NCI-H446 treated with DMSO at 0.1 percent for 48 hours (cell line): ENCODE measurements at regions not wholly inside any gene's neighbourhood (a gene's known extent, or its start where the extent isn't known, plus 50 kb on each side); places are given as distances from the start of the nearest gene placed in this dataset.

Source experiments
- DNase-seq: peaks from one replicate; lab custom pipeline; 2025; lab: John Stamatoyannopoulos, UW

GRCh38 chr9:129489838-129490582 lies 130.9 kb downstream of the C9orf50 start:
- no peak for DNase-seq

- DNase-seq, result no peak
These were observed 133.0 kb downstream of the C9orf50 start for GRCh38 chr9:129487658-129488483.

GRCh38 chr9:129486756-129487657 lies 133.9 kb downstream of the C9orf50 start:
- DNase-seq, result no peak

- DNase-seq, result no peak
These were observed 135.6 kb downstream of the C9orf50 start for GRCh38 chr9:129485145-129485774.

DNA sequence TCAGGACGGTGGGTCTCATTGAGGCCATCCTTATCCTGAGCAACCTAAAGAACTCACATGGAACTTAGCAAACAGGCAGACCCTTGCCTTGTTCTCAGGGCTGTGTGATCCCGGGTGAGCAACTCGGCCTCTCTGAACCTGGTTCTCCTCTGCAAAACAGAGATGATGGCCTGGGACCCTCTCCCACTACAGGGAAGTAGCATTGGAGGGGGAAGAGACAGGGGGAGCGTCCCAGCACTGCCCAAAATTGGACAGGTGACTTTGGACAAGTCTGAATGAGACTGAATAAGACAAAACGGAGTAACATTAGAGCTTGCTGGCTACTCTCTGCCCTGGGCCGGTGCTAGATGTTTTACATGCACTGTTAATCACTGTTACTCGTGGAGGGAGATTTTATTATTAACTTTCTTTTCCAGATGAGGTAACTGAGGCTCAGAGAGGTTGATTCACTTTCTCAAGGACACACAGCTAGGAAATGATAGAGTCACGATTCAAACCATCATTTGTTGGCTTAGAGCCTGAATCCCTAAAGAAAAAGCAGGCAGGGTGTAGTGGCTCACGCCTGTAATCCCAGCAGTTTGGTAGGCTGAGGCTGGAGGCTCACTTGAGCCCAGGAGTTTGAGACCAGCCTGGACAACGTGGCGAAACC lies 136.4 kb downstream of the C9orf50 start:
- DNase-seq, result no peak

GRCh38 chr9:129483415-129484351 lies 137.2 kb downstream of the C9orf50 start:
- DNase-seq, result peak; percentile 54

- DNase-seq, result peak; percentile 45
These were observed 138.1 kb downstream of the C9orf50 start for GRCh38 chr9:129482521-129483414.

DNA sequence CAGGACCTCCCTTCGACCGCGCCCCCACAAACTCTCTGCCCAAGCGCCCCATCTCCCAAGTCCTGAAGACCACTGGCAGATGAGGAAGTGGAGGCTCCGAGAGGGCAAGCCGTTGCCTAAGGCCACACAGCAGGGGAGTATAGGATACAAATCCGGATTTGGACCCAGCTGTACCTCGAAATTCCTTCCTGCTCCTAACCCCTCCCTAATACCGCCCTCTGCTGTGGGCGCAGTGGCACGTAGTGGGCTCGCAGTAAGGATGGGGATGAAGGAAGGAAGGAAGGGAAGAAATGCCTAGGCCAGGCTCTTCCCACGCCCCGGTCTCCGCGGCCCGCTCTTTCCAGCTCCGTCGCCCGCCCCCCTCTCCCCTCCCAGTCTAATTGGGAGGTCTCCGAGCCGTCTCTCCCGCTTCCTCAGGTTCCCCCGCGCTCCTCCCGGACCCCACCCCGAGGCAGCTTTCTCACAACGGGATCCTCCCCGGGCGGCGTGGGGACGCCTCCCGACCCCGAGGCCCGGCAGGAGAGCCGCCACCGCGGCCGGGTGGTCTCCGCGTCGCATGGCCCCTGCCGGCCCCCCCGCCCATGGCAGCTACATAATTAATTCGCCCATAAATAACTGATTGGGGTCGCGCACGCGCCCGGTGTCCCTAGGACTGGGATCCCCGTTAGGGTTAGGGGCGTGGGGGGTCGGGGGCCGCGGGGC lies 138.9 kb downstream of the C9orf50 start:
- DNase-seq, result no peak

DNA sequence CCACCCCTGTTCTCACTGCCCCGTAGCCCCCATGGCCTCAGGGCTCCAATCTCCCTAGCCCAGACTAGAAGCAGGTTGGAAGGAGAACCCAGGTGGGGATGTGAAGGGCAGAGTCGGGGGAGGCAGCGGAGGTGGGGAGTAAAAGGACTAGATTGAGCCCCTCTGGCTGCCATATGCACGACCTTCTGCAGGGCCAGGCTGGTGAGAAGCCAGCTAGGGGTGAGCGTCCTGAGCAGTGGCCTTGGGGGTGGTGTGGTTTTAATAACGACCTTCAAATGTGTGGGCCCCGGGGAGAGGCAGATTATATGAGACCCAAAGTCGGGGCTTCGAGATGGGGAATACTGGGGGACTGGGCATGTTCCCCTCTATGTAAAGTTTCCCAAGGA lies 139.5 kb downstream of the C9orf50 start:
- DNase-seq, result no peak

GRCh38 chr9:129480745-129481144 lies 140.2 kb downstream of the C9orf50 start:
- DNase-seq, result no peak

DNA sequence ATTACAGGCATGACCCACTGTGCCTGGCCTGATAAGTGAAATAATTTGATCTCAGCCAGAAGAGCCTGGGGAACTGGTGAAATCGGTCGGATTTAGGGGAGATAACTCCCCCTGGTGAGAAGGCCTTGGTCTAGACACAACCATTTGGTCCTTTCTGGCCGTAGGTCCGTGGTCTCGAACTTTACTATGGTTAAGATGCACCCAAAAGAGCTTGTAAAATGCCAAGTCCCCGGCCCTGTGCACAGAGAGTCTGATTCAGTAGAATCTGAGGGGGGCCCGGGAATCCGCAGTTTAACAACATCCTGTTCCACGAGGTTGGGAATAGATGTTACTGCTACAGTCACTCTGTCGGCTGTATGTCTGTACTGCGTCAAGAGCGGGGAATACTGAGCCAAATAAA lies 140.7 kb downstream of the C9orf50 start:
- DNase-seq, result no peak

DNA sequence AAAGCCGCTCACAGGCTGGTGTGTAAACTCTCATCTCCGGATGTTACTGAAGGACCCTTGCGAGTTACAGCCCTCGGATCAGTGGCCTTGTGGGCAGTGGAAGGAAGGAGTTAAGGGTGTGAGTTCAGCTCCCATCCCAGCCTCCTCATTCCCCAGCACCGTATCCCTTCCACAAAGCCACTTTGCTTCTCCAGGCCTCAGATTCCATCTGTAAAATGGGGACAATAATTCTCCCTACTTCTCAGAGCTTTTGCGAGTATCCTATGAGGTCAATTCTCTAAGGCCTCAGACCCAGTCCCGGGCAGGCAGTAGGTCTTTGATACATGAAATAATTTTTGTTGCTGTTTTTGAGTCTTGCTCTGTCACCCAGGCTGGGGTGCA lies 141.3 kb downstream of the C9orf50 start:
- DNase-seq, result no peak

- no peak for DNase-seq
These were observed 141.8 kb downstream of the C9orf50 start for GRCh38 chr9:129478961-129479630.

DNA sequence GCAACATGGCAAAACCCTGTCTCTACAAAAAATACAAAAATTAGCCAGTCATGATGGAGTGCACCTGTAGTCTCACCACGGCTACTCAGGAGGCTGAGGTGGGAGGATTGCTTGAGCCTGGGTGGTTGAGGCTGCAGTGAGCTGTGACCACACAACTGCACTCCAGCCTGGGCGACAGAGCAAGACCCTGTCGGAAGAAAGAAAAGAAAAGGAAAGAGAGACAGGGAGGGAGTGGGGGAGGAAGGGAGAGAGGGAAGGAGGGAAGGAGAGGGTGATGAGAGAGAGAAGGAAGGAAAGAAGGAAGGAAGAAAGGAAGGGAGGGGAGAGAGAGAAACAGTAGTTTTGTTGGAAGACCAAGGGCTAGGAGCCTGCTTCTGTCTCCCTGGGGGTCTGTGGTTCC lies 142.4 kb downstream of the C9orf50 start:
- DNase-seq, result no peak

DNA sequence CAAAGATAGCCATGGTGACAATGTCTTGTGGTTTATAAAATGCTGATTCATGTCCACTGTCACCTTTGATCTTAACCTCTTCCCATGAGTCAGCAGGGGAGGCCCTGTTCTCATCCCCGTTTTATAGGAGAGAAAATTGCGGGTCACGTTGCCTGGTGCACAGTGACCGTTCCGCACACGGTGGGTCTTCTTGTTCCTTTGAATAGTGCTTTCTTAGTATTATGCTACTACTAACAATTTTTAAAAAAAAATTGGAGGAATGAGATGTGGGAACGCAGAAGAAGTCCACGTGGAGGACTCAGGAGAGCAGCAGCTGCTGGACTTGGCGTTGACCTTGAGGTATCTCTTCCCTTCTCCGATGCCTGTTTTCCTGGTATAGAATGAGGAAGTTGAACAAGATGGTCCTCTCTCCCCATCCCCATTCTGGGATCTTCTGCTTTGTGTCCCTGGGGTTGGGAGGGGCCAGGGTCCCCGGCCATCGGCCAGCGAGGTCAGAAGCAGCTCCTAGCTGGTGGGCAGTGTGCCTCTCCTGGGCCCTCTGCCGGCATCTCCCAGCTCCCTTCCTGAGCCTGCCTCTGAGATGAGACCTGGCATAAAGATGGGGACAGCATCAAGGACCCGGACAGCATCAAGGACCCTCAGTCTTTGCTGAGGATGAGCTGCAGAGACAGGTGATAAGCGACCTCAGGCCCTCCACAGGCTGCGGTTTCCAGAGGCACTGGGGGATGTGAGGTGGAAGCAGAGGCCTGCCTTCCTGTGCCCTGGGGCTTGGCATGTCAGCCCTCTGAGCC lies 143.9 kb downstream of the C9orf50 start:
- DNase-seq, result no peak

DNA sequence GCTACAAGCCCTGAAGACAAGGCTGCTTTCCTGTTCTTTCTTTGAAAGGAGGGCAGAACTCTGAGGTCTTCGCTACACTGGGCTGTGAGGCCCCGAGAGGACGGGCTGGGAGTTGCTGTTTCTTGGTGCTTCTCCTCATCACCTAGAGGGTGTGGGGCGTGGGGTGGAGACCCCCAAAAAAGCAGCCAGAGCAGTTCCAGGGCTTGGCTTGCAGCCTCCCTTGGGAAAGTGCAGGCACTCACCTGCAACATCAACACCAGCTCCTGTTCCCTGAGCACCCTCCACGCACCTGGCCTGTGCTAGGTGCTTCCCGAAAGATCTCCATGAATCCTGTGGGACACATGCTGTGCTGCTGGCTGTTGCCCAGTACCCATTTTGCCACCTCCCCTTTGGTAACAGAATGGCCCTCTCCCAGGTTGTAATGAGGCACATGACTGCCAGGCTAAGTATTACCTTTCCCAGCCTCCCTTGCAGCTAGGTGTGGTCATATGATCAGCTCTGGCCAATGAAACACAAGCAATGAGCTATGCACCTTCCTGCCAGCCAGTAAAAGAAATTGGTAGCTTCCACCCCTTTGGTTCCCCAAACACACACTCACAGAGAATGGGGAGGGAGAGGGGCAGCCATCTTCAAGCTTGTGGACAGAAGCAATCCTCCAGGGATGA lies 146.0 kb downstream of the C9orf50 start:
- no peak for DNase-seq
